Activated CD8-positive, alpha-beta memory T cell treated with anti-CD3 and anti-CD28 coated beads for 36 hours (primary cell): ENCODE measurements at regions not wholly inside any gene's neighbourhood (a gene's known extent, or its start where the extent isn't known, plus 50 kb on each side); places are given as distances from the start of the nearest gene placed in this dataset.

ENCODE experiments used
- CTCF ChIA-PET: fragments of 350-600 bp; sonication (Branson Sonifier 250); formaldehyde crosslinking; loops from one replicate; lab custom pipeline; 2021; ENCODE audit warnings: antibody characterized with exemption; lab: Charles Lee
- POLR2A ChIA-PET: fragments of 350-600 bp; sonication (Branson Sonifier 250); formaldehyde crosslinking; loops from one replicate; lab custom pipeline; 2021; ENCODE audit warnings: antibody characterized with exemption; lab: Charles Lee

GRCh38 chr20:24718277-24718676 lies 230.8 kb upstream of the CST7 start:
- CTCF ChIA-PET: no interaction called here
- POLR2A ChIA-PET: no interaction called here

GRCh38 chr20:24718696-24719095 lies 230.4 kb upstream of the CST7 start:
- ChIA-PET POLR2A (no interaction called here), CTCF (no interaction called here)

DNA sequence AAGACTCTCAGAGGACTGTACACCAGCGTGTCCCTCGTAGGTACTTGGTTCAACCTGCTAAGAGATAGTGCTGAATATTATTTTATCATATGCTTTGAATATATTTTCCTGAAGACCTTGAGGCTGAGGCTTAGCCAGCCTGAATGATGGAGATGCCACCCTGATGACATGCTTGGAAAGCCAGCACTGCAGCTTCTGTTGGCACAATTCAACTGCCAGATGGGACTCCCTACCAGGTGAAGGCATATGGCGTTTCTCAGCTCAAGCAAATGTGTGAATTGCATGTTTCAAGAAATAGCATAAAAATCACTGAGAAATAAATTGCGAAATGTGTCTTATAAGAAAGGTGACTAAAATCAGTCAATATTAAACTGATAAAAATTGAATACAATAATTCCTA lies 228.1 kb upstream of the CST7 start:
- ChIA-PET CTCF (no interaction called here), POLR2A (no interaction called here)

- ChIA-PET CTCF (no interaction called here), POLR2A (no interaction called here)
Measured at GRCh38 chr20:24721891-24722568, 227.0 kb upstream of the CST7 start.

GRCh38 chr20:24722586-24722985 lies 226.5 kb upstream of the CST7 start:
- CTCF ChIA-PET: no interaction called here
- POLR2A ChIA-PET: no interaction called here

GRCh38 chr20:24723186-24723585 lies 225.9 kb upstream of the CST7 start:
- ChIA-PET POLR2A (no interaction called here), CTCF (no interaction called here)

DNA sequence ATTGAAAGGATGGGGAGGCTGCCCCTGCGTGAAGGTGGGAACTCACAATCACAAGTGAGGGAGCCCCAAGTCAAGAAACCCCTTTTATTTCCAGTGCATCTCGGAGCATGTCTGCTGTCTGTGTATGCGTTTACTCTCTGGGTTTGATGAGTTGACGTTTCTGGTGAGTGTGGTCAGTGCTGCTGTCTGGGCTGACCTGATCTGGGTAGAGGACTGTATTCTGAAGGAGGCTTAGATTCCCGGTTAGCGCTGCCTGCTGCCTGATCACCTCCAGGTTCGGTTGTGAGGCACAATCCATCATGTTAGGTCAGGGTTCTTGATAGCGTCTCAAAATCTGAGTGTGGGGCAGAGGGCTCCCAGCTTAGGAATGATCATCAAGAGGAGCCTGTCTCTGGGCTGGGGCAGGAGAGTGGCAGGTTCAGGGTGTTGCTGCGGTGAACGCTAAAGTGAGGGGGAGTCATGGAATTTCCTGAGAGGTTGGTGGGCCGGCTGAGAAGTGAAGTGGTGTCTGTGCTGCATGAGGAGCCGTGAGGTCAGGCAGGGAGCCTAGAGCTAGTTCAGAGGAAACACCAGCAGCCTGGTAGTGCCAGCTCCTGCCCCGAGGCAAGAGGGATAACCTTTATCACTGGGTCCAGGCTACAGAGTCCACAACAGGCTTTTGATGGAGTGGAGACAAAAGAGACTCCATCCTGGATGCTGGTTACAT lies 225.3 kb upstream of the CST7 start:
- POLR2A ChIA-PET: no interaction called here
- CTCF ChIA-PET: no interaction called here

DNA sequence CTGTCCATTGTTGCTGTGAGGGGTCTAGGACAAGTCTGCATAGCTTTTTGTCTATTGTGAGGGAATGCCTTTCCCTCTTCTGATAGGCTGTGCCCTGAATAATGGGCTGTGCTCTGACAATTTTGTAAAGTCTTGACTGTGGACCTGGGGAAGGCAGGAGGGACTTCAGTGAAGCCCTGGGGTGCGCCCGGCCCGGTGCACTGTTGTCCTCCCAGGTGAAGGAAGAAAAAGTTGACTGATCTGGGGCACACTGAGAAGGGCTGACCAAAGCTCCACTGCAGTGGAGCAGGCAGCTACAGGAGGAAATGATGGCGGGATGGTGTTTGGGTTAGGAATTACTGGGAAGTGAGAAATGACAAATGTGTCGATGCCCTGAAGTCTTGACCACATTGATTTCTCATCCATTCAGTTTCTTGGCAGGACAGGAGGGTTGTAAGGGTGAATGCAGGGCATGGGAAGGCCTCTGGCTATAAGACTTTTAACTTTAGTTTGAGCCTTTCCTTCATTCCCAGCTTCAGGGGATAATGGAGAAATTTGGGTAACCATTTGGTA lies 224.0 kb upstream of the CST7 start:
- POLR2A ChIA-PET: no interaction called here
- CTCF ChIA-PET: no interaction called here

DNA sequence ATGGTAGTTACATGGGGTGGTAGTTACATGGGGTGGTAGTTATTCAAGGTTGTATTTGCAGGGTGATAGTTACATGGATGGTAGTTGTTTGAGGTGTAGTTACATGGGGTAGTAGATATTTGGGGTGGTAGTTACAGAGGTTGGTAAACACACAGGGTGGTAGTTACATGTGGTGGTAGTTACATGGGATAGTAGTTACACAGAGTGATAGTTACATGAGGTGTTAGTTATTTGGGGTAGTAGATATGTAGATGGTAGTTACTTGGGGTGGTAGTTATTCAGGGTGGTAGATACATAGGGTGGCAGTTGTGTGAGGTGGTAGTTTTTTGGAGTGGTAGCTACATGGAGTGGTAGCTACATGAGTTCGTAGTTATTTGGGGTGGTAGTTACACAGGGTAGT lies 221.3 kb upstream of the CST7 start:
- ChIA-PET CTCF (no interaction called here), POLR2A (no interaction called here)

DNA sequence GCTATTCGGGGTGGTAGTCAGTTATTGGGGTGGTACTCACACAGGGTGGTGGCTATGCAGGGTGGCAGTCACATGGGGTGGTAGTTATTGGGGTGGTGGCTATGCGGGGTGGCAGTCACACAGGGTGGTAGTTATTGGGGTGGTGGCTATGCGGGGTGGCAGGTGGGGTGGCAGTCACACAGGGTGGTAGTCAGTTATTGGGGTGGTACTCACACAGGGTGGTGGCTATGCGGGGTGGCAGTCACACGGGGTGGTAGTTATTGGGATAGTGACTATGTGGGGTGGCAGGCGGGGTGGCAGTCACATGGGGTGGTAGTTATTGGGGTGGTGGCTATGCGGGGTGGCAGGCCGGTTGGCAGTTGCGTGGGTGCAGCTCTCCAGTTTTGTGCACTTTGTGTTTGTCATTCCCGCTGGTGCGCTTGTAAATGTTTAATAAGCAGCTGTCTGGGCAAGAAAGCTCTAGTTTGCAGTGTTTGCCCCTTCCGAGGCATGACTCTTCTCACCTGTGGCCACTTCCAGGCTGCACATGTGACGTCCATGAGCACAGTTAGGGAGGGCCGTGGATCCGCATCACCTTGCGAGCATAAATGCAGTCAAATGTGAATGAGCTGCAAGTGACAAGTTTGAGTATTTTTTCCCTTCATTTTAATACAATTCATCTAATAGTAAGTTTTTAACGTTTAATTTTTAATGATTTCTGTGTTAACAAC lies 219.0 kb upstream of the CST7 start:
- ChIA-PET POLR2A (interaction anchor here (0.7 kb wide), 1 partner anchor 20 kb away, joined by 3 read pairs; no protein-coding TSS in a partner anchor), CTCF (no interaction called here)

DNA sequence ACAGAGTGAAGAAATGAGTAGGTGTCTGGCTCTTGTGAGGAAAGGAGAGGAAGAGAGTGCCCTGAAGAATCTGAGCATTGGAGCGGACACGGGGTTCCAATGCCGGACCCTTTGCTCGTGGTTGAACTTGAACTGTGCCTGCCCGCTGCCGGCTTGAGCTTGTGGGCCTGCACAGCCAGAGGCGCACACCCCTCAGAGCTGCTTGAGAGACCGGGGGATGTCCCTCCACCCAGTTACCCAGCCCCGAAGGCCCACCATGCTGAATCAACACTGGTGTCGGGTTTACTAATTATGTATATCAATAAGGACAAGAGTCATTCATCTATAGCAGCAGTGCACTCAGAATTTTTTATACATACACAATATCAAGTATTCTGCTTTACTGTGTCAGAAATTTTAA lies 218.3 kb upstream of the CST7 start:
- ChIA-PET POLR2A (interaction anchor here (0.7 kb wide), 1 partner anchor 21 kb away, joined by 3 read pairs; no protein-coding TSS in a partner anchor), CTCF (no interaction called here)

DNA sequence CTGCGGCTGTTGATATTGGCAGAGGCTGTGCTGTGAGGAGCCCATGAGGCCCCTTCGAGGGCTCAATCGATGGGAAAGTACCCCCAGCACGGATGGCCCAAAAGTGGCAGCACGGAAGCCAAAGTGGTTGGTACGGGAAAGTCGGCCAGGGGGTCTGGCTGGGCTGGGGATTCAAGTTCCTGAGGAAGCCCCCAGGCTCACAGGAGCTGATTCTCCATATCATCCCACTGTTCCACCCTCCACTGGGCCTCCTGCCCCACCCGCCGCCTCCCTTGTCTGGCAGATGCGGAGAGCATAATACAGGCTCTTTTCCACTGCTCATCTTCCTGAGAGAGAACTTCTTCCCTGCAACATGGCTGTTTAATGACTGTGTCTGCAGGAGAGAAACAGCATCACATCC lies 217.8 kb upstream of the CST7 start:
- ChIA-PET POLR2A (no interaction called here), CTCF (no interaction called here)

- ChIA-PET POLR2A (no interaction called here), CTCF (no interaction called here)
Measured at GRCh38 chr20:24732076-24732475, 217.0 kb upstream of the CST7 start.

DNA sequence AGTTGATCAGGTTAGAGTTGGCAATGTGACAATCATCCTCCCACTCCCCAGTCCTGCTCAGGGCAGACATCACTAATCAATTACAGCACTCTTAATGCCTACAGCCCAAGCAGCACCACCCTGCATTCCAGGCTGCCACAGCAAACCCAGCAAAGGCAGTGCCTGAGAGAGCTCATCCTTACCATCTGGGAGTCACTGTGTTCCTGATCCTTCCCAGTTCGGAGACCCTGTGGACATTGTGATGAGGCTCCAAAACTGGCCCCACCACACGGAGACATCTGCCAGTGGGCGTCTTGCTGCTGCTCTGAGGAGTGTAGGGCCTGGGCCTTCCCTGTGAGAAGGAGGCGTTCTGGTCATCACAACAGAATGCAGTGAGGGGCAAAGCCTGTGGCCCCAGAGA lies 216.5 kb upstream of the CST7 start:
- ChIA-PET POLR2A (no interaction called here), CTCF (no interaction called here)

DNA sequence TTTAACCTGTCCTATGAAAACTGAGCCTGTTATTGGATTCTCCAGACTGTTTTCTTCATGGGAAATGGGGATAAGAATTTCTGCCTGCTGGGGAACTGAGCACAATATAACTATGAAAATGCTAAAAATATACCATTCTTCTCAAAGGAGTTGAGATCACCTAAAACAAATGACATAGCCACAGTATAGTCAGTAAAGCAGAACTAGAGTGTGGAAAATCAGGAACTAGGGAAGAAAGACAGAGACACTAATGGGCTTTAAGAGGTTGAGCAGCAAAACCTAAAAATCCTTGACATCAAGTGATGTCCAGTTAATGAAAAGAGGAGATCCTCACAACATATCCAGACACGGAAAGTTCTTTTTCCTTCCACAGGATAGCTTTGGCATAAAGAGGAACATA lies 215.7 kb upstream of the CST7 start:
- POLR2A ChIA-PET: no interaction called here

DNA sequence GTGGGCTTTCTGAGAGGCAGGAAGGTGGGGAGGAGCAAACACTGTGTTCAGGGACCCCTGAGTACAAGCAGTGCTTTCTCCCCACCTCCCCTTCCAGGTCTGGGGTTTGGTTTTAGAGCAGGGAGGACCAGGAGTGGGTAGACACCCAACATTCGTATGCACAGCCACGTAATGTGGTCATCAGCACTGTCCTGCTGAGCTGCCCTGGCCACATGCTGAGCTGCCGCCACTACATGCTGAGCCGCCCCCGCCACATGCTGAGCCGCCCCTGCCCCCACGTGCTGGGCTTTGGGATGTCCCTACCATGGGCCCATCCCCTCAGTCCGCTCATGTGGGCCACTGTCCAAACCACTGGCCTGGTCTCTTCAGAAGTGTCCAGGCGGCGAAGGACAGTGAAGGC lies 214.9 kb upstream of the CST7 start:
- POLR2A ChIA-PET: no interaction called here
- CTCF ChIA-PET: no interaction called here

More for the DNA sequence above, 215.7 kb upstream of the CST7 start:
- CTCF ChIA-PET: no interaction called here

GRCh38 chr20:24735263-24735662 lies 213.8 kb upstream of the CST7 start:
- ChIA-PET CTCF (no interaction called here), POLR2A (no interaction called here)

DNA sequence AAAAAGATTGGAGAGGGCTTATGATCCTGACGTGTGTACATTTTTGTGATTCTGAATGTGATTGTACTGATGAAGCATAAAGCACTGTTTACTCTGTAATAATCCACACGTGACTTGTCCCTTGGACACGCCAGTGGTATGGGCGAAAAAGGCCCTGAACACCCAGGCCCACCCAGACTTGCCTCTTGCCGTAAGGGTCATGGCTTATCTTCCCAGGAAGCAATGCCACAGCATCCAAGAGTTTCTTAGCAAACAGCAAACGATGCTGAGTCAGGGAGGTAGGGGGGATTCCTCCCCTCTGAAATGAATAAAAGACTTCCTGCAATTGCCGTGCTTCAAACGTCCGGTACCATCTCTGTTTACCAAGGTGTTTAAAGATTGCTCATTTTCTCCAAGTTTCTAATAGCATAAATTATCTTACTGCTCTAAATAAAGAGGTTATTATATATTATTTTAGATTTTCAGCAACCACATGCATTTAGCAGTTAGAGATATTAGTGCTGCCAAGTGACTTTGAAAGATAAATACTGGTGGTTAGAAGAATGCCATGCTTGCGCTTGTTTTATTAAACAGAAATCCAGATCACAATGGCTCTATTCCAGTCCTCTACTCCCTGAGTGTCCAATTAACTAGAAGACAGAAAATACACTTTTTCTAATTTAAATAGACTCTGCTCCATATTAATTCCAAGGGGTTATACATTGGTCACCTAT lies 212.8 kb upstream of the CST7 start:
- ChIA-PET CTCF (no interaction called here), POLR2A (no interaction called here)

- ChIA-PET POLR2A (no interaction called here), CTCF (no interaction called here)
Measured at GRCh38 chr20:24736844-24737211, 212.2 kb upstream of the CST7 start.
